Keratinocyte (primary cell): ENCODE measurements at regions not wholly inside any gene's neighbourhood (a gene's known extent, or its start where the extent isn't known, plus 50 kb on each side); places are given as distances from the start of the nearest gene placed in this dataset.
A peak's percentile ranks its signal among the peaks of the same experiment; 100 is the strongest.

Experiments used
- DNase-seq: peaks from one replicate; pipeline ENCODE4 v3.0.0-alpha.2; 2011; ENCODE audit warnings: low read depth, missing footprints, low spot score
- FAIRE-seq: peaks from 2 replicates; lab custom pipeline; 2011; peaks lifted over from hg19 to GRCh38; lab: Jason Lieb, UNC
- H2AFZ ChIP-seq: 2 replicates; pipeline ENCODE4 v1.6.0; 2012; ENCODE audit warnings: low read length, control low read depth, inconsistent platforms; ENCODE audit not compliant: control insufficient read depth
- H3K27ac ChIP-seq: 2 replicates; pipeline ENCODE4 v1.5.1; 2011; ENCODE audit warnings: low read length; ENCODE audit not compliant: control insufficient read depth, insufficient read depth
- H3K27me3 ChIP-seq: 3 replicates; pipeline ENCODE4 v1.6.0; 2011; ENCODE audit warnings: low read length; ENCODE audit not compliant: control insufficient read depth, insufficient read depth; ENCODE audit errors: extremely low read depth
- H3K36me3 ChIP-seq, 2 experiments: 2 replicates in 1 of 2; 3 replicates in 1 of 2; pipeline ENCODE4 v1.5.1; 2011; ENCODE audit warnings: low read length in 2 of 2, mild to moderate bottlenecking in 1 of 2; ENCODE audit not compliant: control insufficient read depth in 2 of 2, insufficient read depth in 2 of 2; ENCODE audit errors: extremely low read depth in 1 of 2
- H3K4me1 ChIP-seq: 3 replicates; pipeline ENCODE4 v1.5.1; 2011; ENCODE audit warnings: low read length; ENCODE audit not compliant: control insufficient read depth, insufficient read depth; ENCODE audit errors: extremely low read depth
- H3K4me2 ChIP-seq: 3 replicates; pipeline ENCODE4 v1.6.0; 2011; ENCODE audit warnings: low read depth, low read length; ENCODE audit not compliant: control insufficient read depth, insufficient read depth; ENCODE audit errors: extremely low read depth
- H3K4me3 ChIP-seq, 3 experiments: fragments of 200-600 bp in 1 of 3; sonication (generic) in 1 of 3; 2 replicates in 2 of 3; 3 replicates in 1 of 3; pipeline ENCODE4 v1.5.1; 2011 to 2016; ENCODE audit warnings: low read length in 3 of 3, mild to moderate bottlenecking in 3 of 3, control low read depth in 2 of 3, inconsistent platforms in 1 of 3, low read depth in 1 of 3, mixed read lengths in 1 of 3, mixed run types in 1 of 3, moderate library complexity in 1 of 3; ENCODE audit not compliant: control insufficient read depth in 2 of 3, insufficient read depth in 2 of 3; ENCODE audit errors: extremely low read depth in 1 of 3
- H3K79me2 ChIP-seq: 2 replicates; pipeline ENCODE4 v1.6.0; 2012; ENCODE audit warnings: low read length; ENCODE audit not compliant: control insufficient read depth, insufficient read depth
- H3K9ac ChIP-seq: 3 replicates; pipeline ENCODE4 v1.6.0; 2011; ENCODE audit warnings: low read length; ENCODE audit not compliant: control insufficient read depth, insufficient read depth; ENCODE audit errors: extremely low read depth
- H3K9me1 ChIP-seq: 3 replicates; pipeline ENCODE4 v1.6.0; 2011; ENCODE audit warnings: low read length; ENCODE audit not compliant: control insufficient read depth, insufficient read depth; ENCODE audit errors: extremely low read depth
- H3K9me3 ChIP-seq: 2 replicates; pipeline ENCODE4 v1.5.1; 2012; ENCODE audit warnings: low read depth, low read length; ENCODE audit not compliant: control insufficient read depth
- H4K20me1 ChIP-seq: 3 replicates; pipeline ENCODE4 v1.6.0; 2011; ENCODE audit warnings: low read length; ENCODE audit not compliant: control insufficient read depth, insufficient read depth; ENCODE audit errors: extremely low read depth
- EZH2 ChIP-seq: IDR thresholded peaks from one replicate; pipeline ENCODE4 v1.6.1; 2012; ENCODE audit warnings: inconsistent platforms, mild to moderate bottlenecking, low read length, moderate library complexity
- dilution Hi-C: fragments of 300-500 bp; cut with MboI; formaldehyde crosslinking; loops from one replicate; pipeline ENCODE4 v1.7.0; 2020; ENCODE audit warnings: low sequenced_read_pairs; ENCODE audit not compliant: extremely low pct_ligation_motif_present
- TF ChIP-seq, protein P1 (sequence below), 3 experiments: IDR thresholded peaks in 1 of 3; conservative IDR thresholded peaks in 1 of 3; optimal IDR thresholded peaks in 1 of 3; 2 replicates in 2 of 3; 3 replicates in 1 of 3; pipeline versions ENCODE3 to v1.5.1; 2011; ENCODE audit warnings: low read length in 3 of 3, mild to moderate bottlenecking in 3 of 3, moderate library complexity in 2 of 3, control low read depth in 1 of 3, inconsistent platforms in 1 of 3; ENCODE audit not compliant: insufficient read depth in 2 of 3; ENCODE audit errors: extremely low read depth in 1 of 3

DNA sequence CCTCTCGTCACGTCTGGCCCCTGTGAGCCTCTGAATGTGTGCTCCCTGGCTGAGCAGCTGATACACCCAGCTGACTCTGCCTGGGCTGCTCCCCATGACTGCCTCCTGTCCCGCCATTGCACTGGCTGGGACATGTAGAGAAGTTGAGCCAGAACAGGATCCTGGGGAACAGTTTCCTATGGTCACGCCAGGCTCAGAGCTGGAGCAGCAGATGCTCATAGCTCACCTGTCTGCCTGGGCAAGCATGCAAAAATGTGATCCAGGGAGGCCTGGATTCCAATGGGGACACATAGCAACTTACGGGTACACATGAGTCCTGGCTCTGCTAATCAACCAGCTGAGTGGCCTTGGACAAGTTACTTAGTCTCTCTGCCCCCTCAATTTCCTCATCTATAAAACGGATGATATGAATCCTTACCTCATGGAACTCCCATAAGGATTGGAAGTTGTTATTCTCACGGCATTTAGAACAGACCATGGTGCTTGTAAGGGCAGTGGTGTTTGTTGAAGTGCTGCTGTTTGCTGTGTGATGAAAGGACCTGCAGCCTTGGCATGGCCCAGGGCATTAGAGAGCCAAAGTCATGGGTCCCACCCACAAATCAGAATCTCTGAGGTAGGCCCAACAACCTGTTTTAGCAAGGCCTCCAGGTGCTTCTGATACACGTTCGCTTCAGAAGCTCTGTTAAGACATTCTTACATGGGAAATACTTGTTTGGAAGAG, 150.3 kb upstream of the VANGL1 start:
- FAIRE-seq (no peak), DNase-seq (no peak)
- no peaks in the 10 kb centered on the region for H3K36me3 ChIP-seq
- H3K9me3 ChIP-seq = no peaks in the 10 kb centered on the region
- no peaks in the 10 kb centered on the region for H3K27me3 ChIP-seq
- dilution Hi-C loops = no loop called here
- no peak for TF ChIP-seq EZH2
- no peak overlapping the region for H3K4me2 ChIP-seq
- H3K79me2 ChIP-seq = no peaks in the 10 kb centered on the region
- no peak overlapping the region for H3K4me3 ChIP-seq
- no peak overlapping the region for H3K27ac ChIP-seq
- H3K4me1 ChIP-seq = peaks cover 27% of the 10 kb centered on the region
- no peaks in the 10 kb centered on the region for H3K9me1 ChIP-seq
- H3K9ac ChIP-seq = no peak overlapping the region
- H4K20me1 ChIP-seq = no peaks in the 10 kb centered on the region
- peak overlapping the region; percentile 14 for H2AFZ ChIP-seq

DNA sequence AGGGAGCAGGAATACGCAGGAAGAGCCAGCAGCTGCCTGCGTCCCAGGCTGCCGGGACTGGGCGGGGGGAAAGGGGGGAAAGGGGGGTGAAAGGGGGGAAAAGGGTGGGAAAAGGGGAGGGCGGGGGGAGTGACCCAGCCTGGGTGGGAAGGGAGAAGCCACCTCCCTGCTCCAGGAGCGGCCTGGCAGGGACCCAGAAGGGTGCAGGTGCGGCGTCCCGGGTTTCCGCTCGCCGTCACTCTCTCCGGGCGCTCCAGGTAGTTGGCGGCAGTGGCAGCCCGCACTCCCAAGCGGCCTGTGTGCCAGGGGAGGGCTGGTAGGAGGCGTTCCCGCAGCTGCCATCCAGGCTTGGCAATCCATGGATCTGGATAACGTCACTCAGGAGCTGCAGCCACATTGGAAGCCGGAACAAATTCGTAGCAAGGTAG, 141.0 kb upstream of the NGF start:
- H3K79me2 ChIP-seq = no peaks in the 10 kb centered on the region
- dilution Hi-C loops = no loop called here
- H3K9ac ChIP-seq = no peak overlapping the region
- DNase-seq (no peak), FAIRE-seq (no peak)
- no peaks in the 10 kb centered on the region for H4K20me1 ChIP-seq
- H3K36me3 ChIP-seq = no peaks in the 10 kb centered on the region
- peaks cover 20% of the 10 kb centered on the region for H3K4me1 ChIP-seq
- peaks cover 2% of the 10 kb centered on the region for H3K9me1 ChIP-seq
- peak overlapping the region; percentile 64 for H3K4me2 ChIP-seq
- H2AFZ ChIP-seq = peak overlapping the region; percentile 71
- TF ChIP-seq EZH2 = no peak
- TF ChIP-seq, protein P1, sequence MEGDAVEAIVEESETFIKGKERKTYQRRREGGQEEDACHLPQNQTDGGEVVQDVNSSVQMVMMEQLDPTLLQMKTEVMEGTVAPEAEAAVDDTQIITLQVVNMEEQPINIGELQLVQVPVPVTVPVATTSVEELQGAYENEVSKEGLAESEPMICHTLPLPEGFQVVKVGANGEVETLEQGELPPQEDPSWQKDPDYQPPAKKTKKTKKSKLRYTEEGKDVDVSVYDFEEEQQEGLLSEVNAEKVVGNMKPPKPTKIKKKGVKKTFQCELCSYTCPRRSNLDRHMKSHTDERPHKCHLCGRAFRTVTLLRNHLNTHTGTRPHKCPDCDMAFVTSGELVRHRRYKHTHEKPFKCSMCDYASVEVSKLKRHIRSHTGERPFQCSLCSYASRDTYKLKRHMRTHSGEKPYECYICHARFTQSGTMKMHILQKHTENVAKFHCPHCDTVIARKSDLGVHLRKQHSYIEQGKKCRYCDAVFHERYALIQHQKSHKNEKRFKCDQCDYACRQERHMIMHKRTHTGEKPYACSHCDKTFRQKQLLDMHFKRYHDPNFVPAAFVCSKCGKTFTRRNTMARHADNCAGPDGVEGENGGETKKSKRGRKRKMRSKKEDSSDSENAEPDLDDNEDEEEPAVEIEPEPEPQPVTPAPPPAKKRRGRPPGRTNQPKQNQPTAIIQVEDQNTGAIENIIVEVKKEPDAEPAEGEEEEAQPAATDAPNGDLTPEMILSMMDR (optimal IDR thresholded peaks at IDR 0.05 in 1 of 3, IDR thresholded peaks at IDR 0.05 in 1 of 3, conservative IDR thresholded peaks at IDR 0.05 in 1 of 3; ENCODE audit: extremely low read depth in 1 of 3, insufficient read depth in 2 of 3, low read length in 3 of 3) = no peak
- no peaks in the 10 kb centered on the region for H3K9me3 ChIP-seq
- peaks cover 6% of the 10 kb centered on the region for H3K27me3 ChIP-seq
- H3K4me3 ChIP-seq = no peak overlapping the region
- H3K27ac ChIP-seq = no peak overlapping the region

DNA sequence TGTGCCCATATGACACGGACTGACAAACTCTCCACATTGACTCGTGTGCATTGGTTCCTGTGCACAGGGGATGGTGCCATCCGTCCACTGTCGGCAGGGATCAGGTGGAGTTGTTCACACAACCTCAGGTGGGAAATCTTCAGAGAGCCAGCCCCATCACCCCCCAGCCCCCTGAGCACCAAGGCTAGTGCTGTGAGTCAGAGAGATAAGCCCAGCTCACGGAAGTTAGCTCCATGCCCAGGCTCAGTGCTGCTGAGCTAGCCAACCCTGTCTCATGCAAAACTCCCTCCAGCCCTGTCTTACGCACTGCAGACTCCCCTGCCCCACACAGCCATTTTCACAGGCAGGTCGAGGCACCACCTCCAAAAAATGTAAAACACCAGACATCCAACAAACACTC, 139.0 kb upstream of the NGF start:
- FAIRE-seq (no peak), DNase-seq (no peak)
- Histone ChIP-seq H3K27ac (no peak overlapping the region), H3K36me3 (no peaks in the 10 kb centered on the region), H4K20me1 (no peaks in the 10 kb centered on the region), H3K9ac (no peak overlapping the region), H3K4me2 (no peak overlapping the region), H2AFZ (no peak overlapping the region), H3K27me3 (peaks cover 6% of the 10 kb centered on the region), H3K4me1 (peaks cover 29% of the 10 kb centered on the region), H3K4me3 (no peak overlapping the region), H3K9me1 (peaks cover 2% of the 10 kb centered on the region), H3K79me2 (no peaks in the 10 kb centered on the region), H3K9me3 (no peaks in the 10 kb centered on the region)
- TF ChIP-seq, protein P1 (optimal IDR thresholded peaks at IDR 0.05 in 1 of 3, IDR thresholded peaks at IDR 0.05 in 1 of 3, conservative IDR thresholded peaks at IDR 0.05 in 1 of 3; ENCODE audit: extremely low read depth in 1 of 3, insufficient read depth in 2 of 3, low read length in 3 of 3) = no peak
- TF ChIP-seq EZH2 = no peak
- dilution Hi-C loops = no loop called here
